WERI-Rb-1 (cell line): ENCODE measurements at regions not wholly inside any gene's neighbourhood (a gene's known extent, or its start where the extent isn't known, plus 50 kb on each side); places are given as distances from the start of the nearest gene placed in this dataset.

Experiments used
- DNase-seq: peaks from one replicate; pipeline ENCODE4 v3.0.0-alpha.2; 2020
- H3K27ac ChIP-seq: fragments of 250-450 bp; sonication (Bioruptor Pico); 2 replicates; pipeline ENCODE4 v1.5.1; 2020; ENCODE audit warnings: mild to moderate bottlenecking, moderate library complexity
- H3K27me3 ChIP-seq: fragments of 250-450 bp; sonication (Bioruptor Pico); 2 replicates; pipeline ENCODE4 v1.5.1; 2021; ENCODE audit warnings: mild to moderate bottlenecking, low read depth, moderate library complexity; ENCODE audit not compliant: insufficient read depth, severe bottlenecking
- H3K36me3 ChIP-seq: fragments of 250-450 bp; sonication (Bioruptor Pico); 2 replicates; pipeline ENCODE4 v1.5.1; 2020; ENCODE audit warnings: mild to moderate bottlenecking, moderate library complexity
- H3K4me3 ChIP-seq: 2 replicates; pipeline ENCODE4 v1.5.1; 2011; ENCODE audit warnings: low read depth, mild to moderate bottlenecking, control low read depth, low read length
- H3K9me3 ChIP-seq: fragments of 250-450 bp; sonication (Bioruptor Pico); 2 replicates; pipeline ENCODE4 v1.5.1; 2021; ENCODE audit warnings: mild to moderate bottlenecking, moderate library complexity; ENCODE audit not compliant: severe bottlenecking
- CTCF ChIP-seq: IDR thresholded peaks from 2 replicates; pipeline ENCODE4 v1.5.1; 2011; ENCODE audit warnings: low read depth, mild to moderate bottlenecking, control low read depth, inconsistent platforms, low read length

DNA sequence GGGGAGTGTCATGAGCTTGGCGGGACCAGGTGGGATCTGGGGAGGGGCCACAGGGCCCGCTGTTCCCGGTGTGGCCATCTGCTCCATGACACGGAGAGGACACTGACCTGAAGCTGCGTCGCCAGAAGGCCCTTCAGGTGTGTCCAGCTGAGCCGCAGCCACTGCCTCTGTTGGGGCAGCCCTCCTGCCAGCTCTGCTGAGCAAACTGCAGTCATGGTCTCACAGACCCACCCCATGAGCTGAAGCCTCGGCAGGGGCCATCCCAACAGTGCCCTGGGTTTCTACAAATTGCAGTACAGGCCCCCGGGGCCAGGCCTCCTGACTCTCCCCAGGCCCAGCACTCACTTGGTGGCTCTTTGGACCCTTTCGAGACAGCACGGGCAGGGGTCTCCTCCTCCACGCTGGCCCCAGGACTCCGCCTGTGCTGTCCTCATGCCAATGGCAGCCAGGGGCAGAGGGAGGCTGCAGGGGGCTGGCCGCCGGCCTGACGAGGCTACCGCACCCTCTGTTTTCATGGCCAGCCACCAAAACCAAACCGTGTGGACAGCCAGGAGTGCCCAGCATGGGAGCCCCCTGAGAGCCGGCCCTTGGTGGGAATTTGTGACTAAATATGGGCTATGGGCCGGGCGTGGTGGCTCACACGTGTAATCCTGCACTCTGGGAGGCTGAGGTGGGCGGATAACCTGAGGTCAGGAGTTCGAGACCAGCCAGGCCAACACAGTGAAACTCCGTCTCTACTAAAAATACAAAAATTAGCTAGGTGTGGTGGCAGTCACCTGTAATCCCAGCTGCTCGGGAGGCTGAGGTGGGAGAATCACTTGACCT lies 175.2 kb upstream of the SALL3 start:
- no peak for DNase-seq
- H3K36me3 ChIP-seq: no peaks in the 10 kb centered on the region
- no peak overlapping the region for H3K27ac ChIP-seq
- TF ChIP-seq CTCF: no peak
- peaks cover 6% of the 10 kb centered on the region for H3K9me3 ChIP-seq
- H3K4me3 ChIP-seq: no peak overlapping the region
- H3K27me3 ChIP-seq: no peaks in the 10 kb centered on the region

GRCh38 chr18:78805840-78806239 lies 173.8 kb upstream of the SALL3 start:
- Histone ChIP-seq H3K9me3 (peaks cover 6% of the 10 kb centered on the region), H3K27ac (no peak overlapping the region), H3K36me3 (no peaks in the 10 kb centered on the region), H3K27me3 (no peaks in the 10 kb centered on the region), H3K4me3 (no peak overlapping the region)
- DNase-seq: no peak
- TF ChIP-seq CTCF: no peak

- no peak overlapping the region for H3K4me3 ChIP-seq
- no peak for TF ChIP-seq CTCF
- H3K36me3 ChIP-seq: no peaks in the 10 kb centered on the region
- no peak overlapping the region for H3K27ac ChIP-seq
- H3K9me3 ChIP-seq: peaks cover 3% of the 10 kb centered on the region
- H3K27me3 ChIP-seq: no peaks in the 10 kb centered on the region
- no peak for DNase-seq
Measured at GRCh38 chr18:78807668-78808067, 171.9 kb upstream of the SALL3 start.

- no peak for DNase-seq
- Histone ChIP-seq H3K27me3 (no peaks in the 10 kb centered on the region), H3K36me3 (no peaks in the 10 kb centered on the region), H3K4me3 (no peak overlapping the region), H3K27ac (no peak overlapping the region), H3K9me3 (no peaks in the 10 kb centered on the region)
- no peak for TF ChIP-seq CTCF
Measured at GRCh38 chr18:78809845-78810244, 169.8 kb upstream of the SALL3 start.

DNA sequence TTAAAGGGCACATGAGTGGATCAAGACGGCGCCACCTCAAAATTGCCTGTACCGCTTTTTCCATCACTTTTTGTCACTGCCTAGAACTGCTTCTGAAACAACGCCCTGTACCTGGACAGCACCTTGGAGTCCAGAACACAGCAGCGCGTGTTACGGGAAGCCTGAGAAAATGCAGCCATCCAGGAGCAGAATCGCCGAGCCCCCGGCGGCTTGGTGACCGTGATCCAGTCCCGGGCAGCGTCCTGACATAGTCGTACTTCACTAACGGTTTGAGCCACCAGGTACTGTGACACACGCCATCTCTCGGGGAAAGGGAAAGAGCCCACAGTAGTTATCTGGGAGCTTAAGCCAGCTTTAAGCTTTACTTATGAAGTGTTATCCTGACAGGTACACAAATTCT lies 168.9 kb upstream of the SALL3 start:
- no peak overlapping the region for H3K4me3 ChIP-seq
- no peak for TF ChIP-seq CTCF
- H3K36me3 ChIP-seq: no peaks in the 10 kb centered on the region
- no peaks in the 10 kb centered on the region for H3K27me3 ChIP-seq
- H3K9me3 ChIP-seq: no peaks in the 10 kb centered on the region
- DNase-seq: no peak
- no peak overlapping the region for H3K27ac ChIP-seq

- DNase-seq: no peak
- TF ChIP-seq CTCF: no peak
- Histone ChIP-seq H3K4me3 (no peak overlapping the region), H3K27me3 (no peaks in the 10 kb centered on the region), H3K36me3 (no peaks in the 10 kb centered on the region), H3K9me3 (no peaks in the 10 kb centered on the region), H3K27ac (no peak overlapping the region)
Measured at GRCh38 chr18:78812067-78812466, 167.6 kb upstream of the SALL3 start.
